Endothelial cell of umbilical vein (primary cell): ENCODE measurements at regions not wholly inside any gene's neighbourhood (a gene's known extent, or its start where the extent isn't known, plus 50 kb on each side); places are given as distances from the start of the nearest gene placed in this dataset.

ENCODE experiments used
- BruUV-seq: library from RNA; stranded (reverse); fragments of 400-500 nt; replicated peaks from 2 replicates; lab custom pipeline; 2021; lab: Mats Ljungman, UMichigan
- CTCF ChIA-PET: fragments of 300-600, 350-600 bp; sonication (Branson Sonifier 250); formaldehyde crosslinking; loops from one replicate; lab custom pipeline; 2021; ENCODE audit warnings: antibody characterized with exemption, inconsistent platforms; lab: Charles Lee
- POLR2A ChIA-PET: fragments of 300-600, 350-600 bp; sonication (Branson Sonifier 250); formaldehyde crosslinking; loops from one replicate; lab custom pipeline; 2021; ENCODE audit warnings: antibody characterized with exemption, inconsistent platforms; lab: Charles Lee
- DNase-seq: peaks from one replicate; pipeline ENCODE4 v3.0.0-alpha.2; 2011; ENCODE audit warnings: low read depth, low spot score
- FAIRE-seq: peaks from 2 replicates; lab custom pipeline; 2011; peaks lifted over from hg19 to GRCh38; lab: Jason Lieb, UNC
- H2AFZ ChIP-seq: 2 replicates; pipeline ENCODE4 v1.6.0; 2012; ENCODE audit warnings: low read depth, low read length, control low read depth, inconsistent platforms
- H3K27ac ChIP-seq: 2 replicates; pipeline ENCODE4 v1.5.1; 2011; ENCODE audit warnings: low read depth, mild to moderate bottlenecking, control low read depth, low read length, moderate library complexity; ENCODE audit not compliant: insufficient read depth
- H3K27me3 ChIP-seq, 2 experiments: 2 replicates each; pipeline versions ENCODE4 v1.6.0 to v1.6.1; 2011; ENCODE audit warnings: low read length in 2 of 2, mixed read lengths in 1 of 2; ENCODE audit not compliant: control insufficient read depth in 2 of 2, insufficient read depth in 2 of 2
- H3K36me3 ChIP-seq, 2 experiments: 2 replicates in 1 of 2; 3 replicates in 1 of 2; pipeline ENCODE4 v1.5.1; 2011; ENCODE audit warnings: low read length in 2 of 2, mild to moderate bottlenecking in 1 of 2, moderate library complexity in 1 of 2; ENCODE audit not compliant: control insufficient read depth in 2 of 2, insufficient read depth in 2 of 2; ENCODE audit errors: extremely low read depth in 1 of 2
- H3K4me1 ChIP-seq: 3 replicates; pipeline ENCODE4 v1.5.1; 2011; ENCODE audit warnings: mild to moderate bottlenecking, low read length; ENCODE audit not compliant: control insufficient read depth, insufficient read depth; ENCODE audit errors: extremely low read depth
- H3K4me2 ChIP-seq: 2 replicates; pipeline ENCODE4 v1.6.1; 2011; ENCODE audit warnings: low read length, control low read depth, mixed read lengths; ENCODE audit not compliant: insufficient read depth
- H3K4me3 ChIP-seq, 3 experiments: fragments of 200-600 bp in 1 of 3; sonication (generic), shearing (Covaris generic) in 1 of 3; replicated peaks in 1 of 3; 2 replicates each; pipeline ENCODE4 v1.5.1; 2011 to 2016; ENCODE audit warnings: control low read depth in 3 of 3, low read length in 3 of 3, mild to moderate bottlenecking in 2 of 3, inconsistent platforms in 1 of 3, low read depth in 1 of 3, moderate library complexity in 1 of 3; ENCODE audit not compliant: insufficient read depth in 1 of 3
- H3K79me2 ChIP-seq: 2 replicates; pipeline ENCODE4 v1.6.0; 2012; ENCODE audit warnings: low read length, inconsistent platforms; ENCODE audit not compliant: control insufficient read depth, insufficient read depth
- H3K9ac ChIP-seq: replicated peaks from 2 replicates; pipeline ENCODE3; 2011; ENCODE audit warnings: low read length, control low read depth; ENCODE audit not compliant: insufficient read depth; ENCODE audit errors: extremely low read depth
- H3K9me1 ChIP-seq: replicated peaks from 3 replicates; pipeline ENCODE4 v1.6.0; 2011; ENCODE audit warnings: mild to moderate bottlenecking, low read length; ENCODE audit not compliant: control insufficient read depth, insufficient read depth; ENCODE audit errors: extremely low read depth
- H3K9me3 ChIP-seq: replicated peaks from 2 replicates; pipeline ENCODE4 v1.5.1; 2012; ENCODE audit warnings: low read length, inconsistent platforms; ENCODE audit not compliant: control insufficient read depth, insufficient read depth
- H4K20me1 ChIP-seq: replicated peaks from 2 replicates; pipeline ENCODE3; 2011; ENCODE audit warnings: mild to moderate bottlenecking, low read length; ENCODE audit not compliant: control insufficient read depth, insufficient read depth; ENCODE audit errors: extremely low read depth
- EZH2 ChIP-seq: IDR thresholded peaks from 2 replicates; pipeline ENCODE4 v1.6.1; 2012; ENCODE audit warnings: borderline replicate concordance, low read depth, mild to moderate bottlenecking, moderate library complexity, low read length, inconsistent platforms; ENCODE audit not compliant: severe bottlenecking
- FOS ChIP-seq: IDR thresholded peaks from 2 replicates; pipeline ENCODE4 v1.6.1; 2011; ENCODE audit warnings: mild to moderate bottlenecking, low read length, moderate library complexity, borderline replicate concordance; ENCODE audit not compliant: insufficient read depth
- GATA2 ChIP-seq: IDR thresholded peaks from 2 replicates; pipeline ENCODE4 v1.7.0; 2011; ENCODE audit warnings: low read depth, mild to moderate bottlenecking, moderate library complexity, mixed read lengths, low read length; ENCODE audit not compliant: insufficient read length, insufficient read depth
- JUN ChIP-seq: IDR thresholded peaks from 2 replicates; pipeline ENCODE4 v1.6.1; 2011; ENCODE audit warnings: borderline replicate concordance, low read depth; ENCODE audit not compliant: insufficient read length, insufficient read depth
- MAX ChIP-seq: IDR thresholded peaks from 2 replicates; pipeline ENCODE4 v1.6.1; 2011; ENCODE audit not compliant: insufficient read depth, insufficient read length
- MYC ChIP-seq: IDR thresholded peaks from one replicate; pipeline ENCODE4 v1.6.1; 2011; ENCODE audit warnings: mild to moderate bottlenecking, low read depth, low read length
- POLR2A ChIP-seq: IDR thresholded peaks from 2 replicates; pipeline ENCODE4 v1.6.1; 2012; ENCODE audit warnings: low read depth, mild to moderate bottlenecking, control low read depth, low read length
- POLR2AphosphoS5 ChIP-seq: IDR thresholded peaks from 2 replicates; pipeline ENCODE4 v1.6.1; 2012; ENCODE audit warnings: low read depth, mild to moderate bottlenecking, control low read depth, low read length, moderate library complexity; ENCODE audit not compliant: insufficient read depth
- dilution Hi-C: fragments of 300-500 bp; cut with MboI; formaldehyde crosslinking; loops from one replicate; pipeline ENCODE4 v1.15.0; 2019; ENCODE audit warnings: low sequenced_read_pairs; ENCODE audit not compliant: extremely low pct_ligation_motif_present
- intact Hi-C: fragments of 100-400 bp; cut with micrococcal nuclease; formaldehyde crosslinking; loops from one replicate; pipeline ENCODE4 v1.10.0; 2022
- TF ChIP-seq, protein P1 (sequence below), 2 donors: IDR thresholded peaks; 1 replicate in 1 of 2; 2 replicates in 1 of 2; pipeline ENCODE4 v1.5.1; 2011; ENCODE audit warnings: low read length in 2 of 2, mild to moderate bottlenecking in 2 of 2, moderate library complexity in 2 of 2, control low read depth in 1 of 2, inconsistent platforms in 1 of 2, low read depth in 1 of 2; ENCODE audit not compliant: insufficient read depth in 1 of 2; ENCODE audit errors: extremely low read depth in 1 of 2

GRCh38 chr22:27164781-27165503 lies 507.6 kb downstream of the MIAT start:
- intact Hi-C loops (no loop called here), dilution Hi-C loops (no loop called here)
- Histone ChIP-seq H3K9me1 (no peaks in the 10 kb centered on the region), H3K4me1 (no peaks in the 10 kb centered on the region), H2AFZ (no peak overlapping the region), H3K9ac (no peak overlapping the region), H3K79me2 (no peaks in the 10 kb centered on the region), H3K4me3 (no peak overlapping the region), H3K4me2 (no peak overlapping the region), H3K27me3 (peaks cover 2 to 5% of the 10 kb centered on the region in 2 experiments), H3K9me3 (no peaks in the 10 kb centered on the region), H3K27ac (no peak overlapping the region), H4K20me1 (no peaks in the 10 kb centered on the region), H3K36me3 (no peaks in the 10 kb centered on the region)
- POLR2A ChIA-PET = no interaction called here
- no peak for TF ChIP-seq POLR2A
- no peak for TF ChIP-seq MAX
- TF ChIP-seq MYC = no peak
- no peak for TF ChIP-seq GATA2
- no peak for TF ChIP-seq POLR2AphosphoS5
- no peak for TF ChIP-seq JUN
- TF ChIP-seq, protein P1, sequence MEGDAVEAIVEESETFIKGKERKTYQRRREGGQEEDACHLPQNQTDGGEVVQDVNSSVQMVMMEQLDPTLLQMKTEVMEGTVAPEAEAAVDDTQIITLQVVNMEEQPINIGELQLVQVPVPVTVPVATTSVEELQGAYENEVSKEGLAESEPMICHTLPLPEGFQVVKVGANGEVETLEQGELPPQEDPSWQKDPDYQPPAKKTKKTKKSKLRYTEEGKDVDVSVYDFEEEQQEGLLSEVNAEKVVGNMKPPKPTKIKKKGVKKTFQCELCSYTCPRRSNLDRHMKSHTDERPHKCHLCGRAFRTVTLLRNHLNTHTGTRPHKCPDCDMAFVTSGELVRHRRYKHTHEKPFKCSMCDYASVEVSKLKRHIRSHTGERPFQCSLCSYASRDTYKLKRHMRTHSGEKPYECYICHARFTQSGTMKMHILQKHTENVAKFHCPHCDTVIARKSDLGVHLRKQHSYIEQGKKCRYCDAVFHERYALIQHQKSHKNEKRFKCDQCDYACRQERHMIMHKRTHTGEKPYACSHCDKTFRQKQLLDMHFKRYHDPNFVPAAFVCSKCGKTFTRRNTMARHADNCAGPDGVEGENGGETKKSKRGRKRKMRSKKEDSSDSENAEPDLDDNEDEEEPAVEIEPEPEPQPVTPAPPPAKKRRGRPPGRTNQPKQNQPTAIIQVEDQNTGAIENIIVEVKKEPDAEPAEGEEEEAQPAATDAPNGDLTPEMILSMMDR (IDR thresholded peaks at IDR 0.05; ENCODE audit: extremely low read depth in 1 of 2, insufficient read depth in 1 of 2, low read depth in 1 of 2, low read length in 2 of 2) = no peak
- no peak for TF ChIP-seq FOS
- no peak for TF ChIP-seq EZH2
- CTCF ChIA-PET = no interaction called here
- no peak for DNase-seq
- no peak for FAIRE-seq
- no TSS peak for BruUV-seq
